GM12891 (cell line): ENCODE measurements at regions not wholly inside any gene's neighbourhood (a gene's known extent, or its start where the extent isn't known, plus 50 kb on each side); places are given as distances from the start of the nearest gene placed in this dataset.
A peak's percentile ranks its signal among the peaks of the same experiment; 100 is the strongest.
"Not testable (repeated sequence)": the region's sequence is repeated elsewhere in the genome, so short reads cannot be mapped to it uniquely, and the experiment has no call there.

Experiments
- DNase-seq: peaks from one replicate; pipeline ENCODE4 v3.0.0; 2011; ENCODE audit warnings: low spot score; ENCODE audit not compliant: insufficient read length
- FAIRE-seq: peaks from 2 replicates; lab custom pipeline; 2011; peaks lifted over from hg19 to GRCh38; lab: Jason Lieb, UNC
- PAX5 ChIP-seq: IDR thresholded peaks from 2 replicates; pipeline ENCODE4 v1.6.1; 2011; ENCODE audit warnings: low read length, moderate library complexity, mild to moderate bottlenecking; ENCODE audit not compliant: insufficient read depth, severe bottlenecking
- POLR2A ChIP-seq: IDR thresholded peaks from 2 replicates; pipeline ENCODE4 v1.6.1; 2011; ENCODE audit warnings: low read depth, low read length, control low read depth
- POLR2AphosphoS5 ChIP-seq: IDR thresholded peaks from 2 replicates; pipeline ENCODE4 v1.6.1; 2011; ENCODE audit warnings: low read depth, low read length, control low read depth
- POU2F2 ChIP-seq: IDR thresholded peaks from 2 replicates; pipeline ENCODE4 v1.6.1; 2011; ENCODE audit warnings: low read depth, mild to moderate bottlenecking, control low read depth, low read length, moderate library complexity
- SPI1 ChIP-seq: IDR thresholded peaks from 2 replicates; pipeline ENCODE4 v1.6.1; 2011; ENCODE audit warnings: low read depth, low read length, control low read depth
- TAF1 ChIP-seq: IDR thresholded peaks from 2 replicates; pipeline ENCODE4 v1.6.1; 2011; ENCODE audit warnings: low read depth, low read length, control low read depth

DNA sequence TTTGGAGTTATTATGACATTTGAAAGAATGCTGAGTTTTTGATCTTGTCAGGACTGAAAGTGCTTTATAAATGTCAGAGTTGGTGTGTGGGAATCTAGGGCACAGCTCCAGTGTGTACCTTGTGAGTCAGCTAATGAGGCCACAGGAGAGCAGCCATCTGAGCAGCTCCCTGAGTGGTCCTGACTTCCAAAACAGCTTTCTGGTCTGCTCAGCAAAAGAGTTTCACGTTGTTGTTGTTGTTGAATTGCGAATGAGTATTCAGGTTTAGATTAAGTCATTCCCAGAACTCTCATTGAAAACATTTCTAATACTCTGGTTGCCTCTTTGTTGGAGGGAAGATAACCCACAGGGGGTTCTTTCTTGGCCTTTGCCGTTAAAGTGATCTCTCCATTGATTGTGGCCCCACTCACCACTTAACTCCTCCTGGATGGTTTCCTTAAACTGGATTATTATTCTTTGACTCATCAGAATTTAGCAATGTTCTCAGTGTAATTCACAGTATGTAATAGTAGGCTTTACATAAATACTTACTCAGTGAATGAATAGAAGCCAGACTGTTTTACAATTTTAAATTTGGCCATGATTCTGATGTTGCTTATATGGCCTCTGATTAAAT lies 125.1 kb upstream of the SGCD start:
- FAIRE-seq, result no peak
- no peak for TF ChIP-seq POLR2AphosphoS5
- no peak for TF ChIP-seq PAX5
- no peak for TF ChIP-seq TAF1
- TF ChIP-seq SPI1, result no peak
- TF ChIP-seq POLR2A, result no peak
- no peak for TF ChIP-seq POU2F2
- DNase-seq, result no peak

DNA sequence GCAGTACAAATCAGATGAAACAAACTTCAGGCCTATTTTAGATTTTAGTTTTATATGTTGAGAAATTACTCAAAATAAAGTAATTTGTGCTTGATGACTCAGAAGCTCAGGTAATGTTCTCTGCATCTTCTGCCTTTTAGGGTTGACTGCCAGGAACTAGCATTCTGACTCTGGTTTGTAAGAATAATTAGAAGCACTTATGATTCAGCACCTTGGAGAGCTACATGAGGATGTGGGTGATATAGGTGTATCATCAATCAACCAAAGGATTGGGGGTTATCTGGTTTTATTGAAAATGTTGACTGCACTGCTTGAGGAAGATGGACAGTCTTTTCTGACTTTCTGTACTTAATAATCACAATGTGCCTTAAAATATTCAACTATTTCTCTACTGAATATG lies 118.7 kb upstream of the SGCD start:
- TF ChIP-seq POU2F2 (no peak), POLR2A (no peak), TAF1 (no peak), POLR2AphosphoS5 (no peak), SPI1 (no peak), PAX5 (no peak)
- FAIRE-seq, result no peak
- no peak for DNase-seq

DNA sequence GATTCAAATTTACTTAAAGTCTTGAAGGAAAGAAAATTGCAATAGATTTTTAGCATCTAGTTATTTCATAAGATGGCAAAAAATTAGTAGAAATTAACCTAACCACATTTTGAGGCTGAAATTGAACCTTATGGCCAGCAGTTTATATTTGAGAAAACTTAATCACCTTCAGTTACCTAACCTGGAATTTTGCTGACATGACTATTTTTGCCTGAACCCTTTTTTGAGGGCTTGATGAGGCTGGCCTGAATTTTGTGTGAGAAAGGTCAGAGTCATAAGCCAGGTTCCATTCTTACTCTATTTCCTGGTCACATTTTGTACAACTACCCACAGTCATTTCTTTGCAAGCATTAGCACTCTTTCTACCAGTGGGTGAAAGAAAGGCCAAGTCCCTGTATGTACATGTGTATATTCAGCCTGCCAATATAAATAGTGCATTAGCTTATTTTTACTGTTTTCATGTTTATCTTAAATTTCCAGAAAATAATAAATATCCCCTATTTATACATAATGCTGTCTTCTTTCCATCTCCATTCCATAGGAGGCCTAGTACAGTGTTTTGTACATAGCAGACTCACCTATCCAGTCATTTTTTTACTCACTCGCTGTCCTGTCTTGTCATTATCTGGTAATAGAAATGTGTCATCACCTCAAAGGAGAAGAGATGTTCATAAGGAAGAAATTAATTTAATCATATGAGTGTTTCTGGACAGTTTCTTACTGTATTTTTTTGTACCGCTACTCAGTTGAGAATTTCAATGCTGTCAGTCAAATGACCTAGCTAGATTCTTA lies 108.4 kb upstream of the SGCD start:
- DNase-seq (no peak), FAIRE-seq (no peak)
- TF ChIP-seq SPI1 (no peak), POLR2AphosphoS5 (no peak), POU2F2 (no peak), POLR2A (no peak), TAF1 (no peak), PAX5 (no peak)

DNA sequence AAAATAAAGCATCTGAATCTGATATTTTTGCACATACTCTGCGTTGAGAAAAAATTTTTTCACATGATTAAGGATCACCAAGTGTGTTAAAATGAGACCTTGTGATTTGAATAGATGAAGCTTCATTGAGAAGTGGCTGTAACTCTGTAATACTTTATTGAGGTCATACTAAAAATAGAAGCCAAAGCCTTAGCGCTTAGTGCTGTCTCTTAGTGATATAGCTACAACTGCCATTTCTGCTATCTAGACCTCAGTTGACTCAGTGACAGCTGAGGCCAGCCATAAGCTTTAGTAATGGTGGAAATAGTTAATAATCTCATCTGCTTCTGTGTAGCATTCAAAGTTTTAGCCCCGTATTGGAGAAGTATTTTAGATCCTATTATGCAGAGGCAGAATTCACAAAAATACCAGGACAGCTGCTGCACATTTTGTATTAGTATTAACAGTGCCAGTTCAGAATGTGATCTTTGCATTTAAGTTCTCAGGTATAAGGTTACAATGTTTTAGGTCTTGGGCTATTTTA lies 107.4 kb upstream of the SGCD start:
- FAIRE-seq (no peak), DNase-seq (no peak)
- no peak for TF ChIP-seq POU2F2
- TF ChIP-seq POLR2AphosphoS5, result no peak
- no peak for TF ChIP-seq POLR2A
- TF ChIP-seq SPI1, result no peak

DNA sequence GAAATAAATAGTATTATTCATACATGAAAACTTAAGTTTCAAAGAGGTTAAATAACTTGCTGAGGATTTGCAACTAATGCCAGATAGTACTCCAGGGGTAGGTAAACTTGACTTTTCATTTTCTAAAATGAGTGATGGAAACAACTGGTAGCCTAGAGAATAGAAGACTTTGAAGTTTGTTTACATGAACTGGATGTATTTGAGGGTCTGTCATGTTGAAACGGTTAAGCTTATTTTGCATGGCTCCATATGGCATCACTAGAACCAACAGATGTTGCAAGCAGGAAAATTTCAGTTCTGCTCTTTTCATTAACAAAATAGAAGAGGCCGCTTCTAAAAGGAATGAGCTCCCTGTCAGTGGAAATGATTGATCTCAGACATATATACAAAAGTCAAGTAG lies 105.1 kb upstream of the SGCD start:
- no peak for FAIRE-seq
- no peak for DNase-seq
- no peak for TF ChIP-seq SPI1
- TF ChIP-seq TAF1, result no peak
- TF ChIP-seq POU2F2, result no peak
- TF ChIP-seq POLR2AphosphoS5, result no peak
- TF ChIP-seq POLR2A, result no peak
- TF ChIP-seq PAX5, result no peak

DNA sequence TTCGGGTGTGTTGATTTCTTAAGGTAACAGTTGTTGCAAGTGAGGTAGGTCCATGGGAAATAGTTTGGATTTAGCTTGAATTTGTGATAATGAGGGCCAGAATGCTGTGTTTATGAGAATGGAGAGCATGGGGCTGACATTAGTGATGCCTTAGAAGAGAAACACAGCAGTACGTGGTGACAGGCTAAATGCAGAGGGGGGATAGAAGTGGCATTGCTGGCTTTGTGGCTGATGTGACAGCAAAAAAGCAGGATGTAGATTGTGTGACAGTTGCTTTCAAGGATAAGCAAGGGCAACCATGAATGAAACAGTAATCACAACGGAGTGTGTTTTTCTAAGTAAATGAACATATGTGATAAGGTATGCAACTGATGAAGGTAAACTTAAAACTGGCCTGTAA lies 103.4 kb upstream of the SGCD start:
- DNase-seq, result no peak
- TF ChIP-seq POLR2AphosphoS5, result no peak
- TF ChIP-seq POLR2A, result no peak
- no peak for TF ChIP-seq PAX5
- TF ChIP-seq TAF1, result no peak
- no peak for TF ChIP-seq SPI1
- no peak for TF ChIP-seq POU2F2
- FAIRE-seq, result no peak

DNA sequence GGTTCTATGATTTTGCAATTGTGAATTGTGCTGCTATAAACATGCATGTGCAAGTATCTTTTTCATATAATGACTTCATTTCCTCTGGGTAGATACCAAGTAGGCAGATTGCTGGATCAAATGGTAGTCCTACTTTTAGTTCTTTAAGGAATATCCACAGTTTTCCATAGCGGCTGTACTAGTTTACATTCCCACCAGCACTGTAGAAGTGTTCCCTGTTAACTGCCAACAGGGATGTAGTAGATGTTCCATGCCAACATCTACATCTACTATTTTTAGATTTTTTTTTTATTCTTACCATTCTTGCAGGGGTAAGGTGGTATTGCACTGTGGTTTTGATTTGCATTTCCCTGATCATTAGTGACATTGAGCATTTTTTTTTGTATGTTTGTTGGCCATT lies 100.5 kb upstream of the SGCD start:
- not testable (repeated sequence) for DNase-seq, FAIRE-seq

DNA sequence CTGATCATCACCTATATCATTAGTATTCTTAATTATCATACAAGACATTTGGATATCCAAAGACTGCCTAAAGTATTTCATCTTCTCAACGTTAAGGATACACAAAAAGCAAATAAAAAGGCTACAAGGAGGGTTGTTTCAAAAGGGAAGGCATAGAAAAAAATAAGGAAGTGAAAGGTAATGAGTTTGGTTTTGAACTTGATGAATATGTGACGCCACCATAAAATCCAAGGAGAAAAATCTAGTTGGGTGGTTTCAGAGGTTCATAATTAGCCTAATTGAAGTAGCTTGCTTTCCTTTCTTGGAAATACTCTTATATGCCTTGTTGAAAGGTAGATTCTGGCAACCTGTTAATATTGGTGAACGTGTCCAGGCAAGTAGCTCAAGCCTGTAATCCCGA lies 96.1 kb upstream of the SGCD start:
- TF ChIP-seq PAX5 (no peak), POLR2A (no peak), POU2F2 (no peak), SPI1 (peak; percentile 67), POLR2AphosphoS5 (no peak), TAF1 (no peak)
- DNase-seq (no peak), FAIRE-seq (no peak)

DNA sequence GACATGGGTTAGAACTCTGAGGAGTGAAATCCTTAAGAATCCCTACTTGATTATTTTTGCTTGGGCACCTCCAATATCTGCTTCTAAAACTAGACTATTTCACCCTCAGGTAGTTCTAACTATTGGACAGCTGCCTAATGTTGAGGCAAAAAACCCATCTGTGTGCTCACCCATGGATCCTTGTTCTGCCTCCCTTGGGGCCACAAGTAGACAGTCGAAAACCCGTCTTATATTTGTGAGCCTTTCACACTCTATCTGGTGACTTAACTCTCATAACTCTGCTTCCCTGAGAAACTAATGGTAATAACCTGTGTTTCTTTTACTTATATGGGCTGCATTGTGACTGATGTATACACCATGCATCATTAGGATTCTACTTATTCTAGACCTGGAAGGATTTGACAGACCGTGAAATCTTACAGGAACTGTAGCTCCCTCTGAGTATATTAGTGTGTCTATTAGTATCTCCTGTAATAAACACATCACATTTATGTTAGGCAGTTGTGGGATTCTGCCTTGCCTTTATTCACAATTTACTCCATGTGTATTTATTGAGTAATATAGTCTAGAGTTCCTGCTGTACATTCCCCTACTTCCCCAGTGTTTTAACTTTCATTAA lies 94.6 kb upstream of the SGCD start:
- TF ChIP-seq SPI1 (no peak), POU2F2 (no peak), PAX5 (no peak), POLR2AphosphoS5 (no peak), TAF1 (no peak), POLR2A (no peak)
- no peak for DNase-seq
- FAIRE-seq, result no peak
